ENCODE measurements at regions not wholly inside any gene's neighbourhood (a gene's known extent, or its start where the extent isn't known, plus 50 kb on each side); places are given as distances from the start of the nearest gene placed in this dataset.
"Not testable (repeated sequence)": the region's sequence is repeated elsewhere in the genome, so short reads cannot be mapped to it uniquely, and the experiment has no call there.

GRCh38 chr21:25170681-25171080 is 436.6 kb downstream of the MRPL39 start:
- no peak for DNase-seq (ENCODE audit: low spot score)

- no peak for DNase-seq (ENCODE audit: low spot score)
Observed at GRCh38 chr21:25169370-25169769, 437.9 kb downstream of the MRPL39 start.

- not testable (repeated sequence) for DNase-seq (ENCODE audit: low spot score)
Observed at GRCh38 chr21:25166904-25167303, 440.4 kb downstream of the MRPL39 start.

- DNase-seq (ENCODE audit: low spot score) = no peak
Observed at GRCh38 chr21:25161571-25161970, 445.7 kb downstream of the MRPL39 start.

- not testable (repeated sequence) for DNase-seq (ENCODE audit: low spot score)
Observed at GRCh38 chr21:25155020-25155419, 452.3 kb downstream of the MRPL39 start.

GRCh38 chr21:25149022-25149421 is 458.3 kb downstream of the MRPL39 start:
- no peak for DNase-seq (ENCODE audit: low spot score)

GRCh38 chr21:25139414-25139813 is 467.9 kb downstream of the MRPL39 start:
- no peak for DNase-seq (ENCODE audit: low spot score)

GRCh38 chr21:25133939-25134338 is 473.3 kb downstream of the MRPL39 start:
- no peak for DNase-seq (ENCODE audit: low spot score)

- no peak for DNase-seq (ENCODE audit: low spot score)
Observed at GRCh38 chr21:25127811-25128210, 479.5 kb downstream of the MRPL39 start.

GRCh38 chr21:25127007-25127406 is 480.3 kb downstream of the MRPL39 start:
- DNase-seq (ENCODE audit: low spot score) = no peak

- no peak for DNase-seq (ENCODE audit: low spot score)
Observed at GRCh38 chr21:25126564-25126963, 480.7 kb downstream of the MRPL39 start.

- no peak for DNase-seq (ENCODE audit: low spot score)
Observed at GRCh38 chr21:25118648-25119047, 488.6 kb downstream of the MRPL39 start.

GRCh38 chr21:25115021-25115420 is 492.3 kb downstream of the MRPL39 start:
- DNase-seq (ENCODE audit: low spot score) = no peak

- DNase-seq (ENCODE audit: low spot score) = no peak
Observed at GRCh38 chr21:25107708-25108107, 499.6 kb downstream of the MRPL39 start.

GRCh38 chr21:25103500-25104207 is 503.6 kb downstream of the MRPL39 start:
- no peak for DNase-seq (ENCODE audit: low spot score)

- DNase-seq (ENCODE audit: low spot score) = no peak
Observed at GRCh38 chr21:25097648-25098047, 509.6 kb downstream of the MRPL39 start.

- no peak for DNase-seq (ENCODE audit: low spot score)
Observed at GRCh38 chr21:25094695-25095094, 512.6 kb downstream of the MRPL39 start.

- DNase-seq (ENCODE audit: low spot score) = no peak
Observed at GRCh38 chr21:25092441-25093011, 514.8 kb downstream of the MRPL39 start.

GRCh38 chr21:25081096-25081495 is 526.2 kb downstream of the MRPL39 start:
- DNase-seq (ENCODE audit: low spot score) = no peak

- no peak for DNase-seq (ENCODE audit: low spot score)
Observed at GRCh38 chr21:25080661-25081060, 526.6 kb downstream of the MRPL39 start.

- no peak for DNase-seq (ENCODE audit: low spot score)
Observed at GRCh38 chr21:25080141-25080540, 527.1 kb downstream of the MRPL39 start.

- DNase-seq (ENCODE audit: low spot score) = no peak
Observed at GRCh38 chr21:25079053-25079452, 528.2 kb downstream of the MRPL39 start.

GRCh38 chr21:25062061-25062460 is 545.2 kb downstream of the MRPL39 start:
- no peak for DNase-seq (ENCODE audit: low spot score)
